Suprapubic skin (tissue), 3 donors: ENCODE measurements at regions not wholly inside any gene's neighbourhood (a gene's known extent, or its start where the extent isn't known, plus 50 kb on each side); places are given as distances from the start of the nearest gene placed in this dataset.
"Not testable (repeated sequence)": the region's sequence is repeated elsewhere in the genome, so short reads cannot be mapped to it uniquely, and the experiment has no call there.

Source experiments
- POLR2A ChIP-seq, 2 donors: fragments of 450-650 bp; IDR thresholded peaks; one replicate each; pipeline ENCODE4 v1.6.1; 2017; ENCODE audit warnings: antibody characterized with exemption in 2 of 2, mild to moderate bottlenecking in 2 of 2, moderate library complexity in 2 of 2
- TF ChIP-seq, protein P1 (sequence below), 2 donors: fragments of 200-600 bp in 1 of 2; fragments of 450-650 bp in 1 of 2; sonication (generic) in 1 of 2; IDR thresholded peaks; one replicate each; pipeline ENCODE4 v1.5.1; 2016 to 2019; ENCODE audit warnings: antibody characterized with exemption in 2 of 2, mild to moderate bottlenecking in 1 of 2, moderate library complexity in 1 of 2

DNA sequence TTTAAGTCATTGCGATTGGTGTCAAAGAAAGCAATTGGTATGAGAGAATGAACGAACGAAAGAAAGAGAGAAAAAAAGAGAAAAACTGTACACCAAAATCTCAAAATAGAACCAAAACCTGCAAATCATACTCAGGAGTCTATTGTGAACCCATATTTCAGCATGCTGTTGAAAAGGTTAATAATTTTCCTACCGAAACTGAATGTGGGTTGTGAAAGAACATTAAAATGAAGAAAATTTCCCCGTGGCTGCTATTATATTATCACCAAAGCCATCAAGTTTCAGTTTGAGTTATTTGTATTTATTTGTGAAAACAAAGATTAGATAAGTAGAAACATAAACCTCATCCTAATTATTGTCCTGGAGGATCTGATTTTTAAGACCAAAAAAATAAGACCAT lies 315.7 kb downstream of the BCL2L11 start:
- TF ChIP-seq, protein P1, sequence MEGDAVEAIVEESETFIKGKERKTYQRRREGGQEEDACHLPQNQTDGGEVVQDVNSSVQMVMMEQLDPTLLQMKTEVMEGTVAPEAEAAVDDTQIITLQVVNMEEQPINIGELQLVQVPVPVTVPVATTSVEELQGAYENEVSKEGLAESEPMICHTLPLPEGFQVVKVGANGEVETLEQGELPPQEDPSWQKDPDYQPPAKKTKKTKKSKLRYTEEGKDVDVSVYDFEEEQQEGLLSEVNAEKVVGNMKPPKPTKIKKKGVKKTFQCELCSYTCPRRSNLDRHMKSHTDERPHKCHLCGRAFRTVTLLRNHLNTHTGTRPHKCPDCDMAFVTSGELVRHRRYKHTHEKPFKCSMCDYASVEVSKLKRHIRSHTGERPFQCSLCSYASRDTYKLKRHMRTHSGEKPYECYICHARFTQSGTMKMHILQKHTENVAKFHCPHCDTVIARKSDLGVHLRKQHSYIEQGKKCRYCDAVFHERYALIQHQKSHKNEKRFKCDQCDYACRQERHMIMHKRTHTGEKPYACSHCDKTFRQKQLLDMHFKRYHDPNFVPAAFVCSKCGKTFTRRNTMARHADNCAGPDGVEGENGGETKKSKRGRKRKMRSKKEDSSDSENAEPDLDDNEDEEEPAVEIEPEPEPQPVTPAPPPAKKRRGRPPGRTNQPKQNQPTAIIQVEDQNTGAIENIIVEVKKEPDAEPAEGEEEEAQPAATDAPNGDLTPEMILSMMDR (IDR thresholded peaks at IDR 0.05) = not testable (repeated sequence)
- TF ChIP-seq POLR2A (IDR thresholded peaks at IDR 0.05) = not testable (repeated sequence)
